HG02798 (cell line): ENCODE measurements at regions not wholly inside any gene's neighbourhood (a gene's known extent, or its start where the extent isn't known, plus 50 kb on each side); places are given as distances from the start of the nearest gene placed in this dataset.

Experiments used
- ATAC-seq: cut with Tn5 transposase; IDR thresholded peaks from one replicate; pipeline ENCODE4 v1.9.1; 2021; ENCODE audit warnings: mild to moderate bottlenecking; ENCODE audit not compliant: unreplicated experiment, poor library complexity

- no peak for ATAC-seq
Measured at GRCh38 chr7:17674943-17675608, 265.2 kb downstream of the SNX13 start.

- ATAC-seq: no peak
Measured at GRCh38 chr7:17677408-17677807, 262.9 kb downstream of the SNX13 start.

GRCh38 chr7:17678896-17679295, 261.4 kb downstream of the SNX13 start:
- ATAC-seq: no peak

GRCh38 chr7:17679458-17679857, 260.8 kb downstream of the SNX13 start:
- ATAC-seq: no peak

- ATAC-seq: no peak
Measured at GRCh38 chr7:17680026-17680425, 260.3 kb downstream of the SNX13 start.

GRCh38 chr7:17680943-17681351, 259.3 kb downstream of the SNX13 start:
- no peak for ATAC-seq

GRCh38 chr7:17681965-17682364, 258.3 kb downstream of the SNX13 start:
- no peak for ATAC-seq

GRCh38 chr7:17682586-17682985, 257.7 kb downstream of the SNX13 start:
- ATAC-seq: no peak

GRCh38 chr7:17685141-17685540, 255.2 kb downstream of the SNX13 start:
- ATAC-seq: no peak

- ATAC-seq: no peak
Measured at GRCh38 chr7:17687361-17687760, 252.9 kb downstream of the SNX13 start.

GRCh38 chr7:17689361-17689902, 250.9 kb downstream of the SNX13 start:
- no peak for ATAC-seq

GRCh38 chr7:17690030-17690429, 250.3 kb downstream of the SNX13 start:
- peak; percentile 90 for ATAC-seq

- no peak for ATAC-seq
Measured at GRCh38 chr7:17696422-17696821, 243.9 kb downstream of the SNX13 start.

- no peak for ATAC-seq
Measured at GRCh38 chr7:17697128-17697881, 243.0 kb downstream of the SNX13 start.

- ATAC-seq: no peak
Measured at GRCh38 chr7:17699696-17700095, 240.6 kb downstream of the SNX13 start.

- no peak for ATAC-seq
Measured at GRCh38 chr7:17700138-17700537, 240.2 kb downstream of the SNX13 start.

GRCh38 chr7:17706275-17706674, 234.0 kb downstream of the SNX13 start:
- ATAC-seq: no peak

- peak; percentile 81 for ATAC-seq
Measured at GRCh38 chr7:17706734-17707133, 233.6 kb downstream of the SNX13 start.

- no peak for ATAC-seq
Measured at GRCh38 chr7:17709127-17709526, 231.2 kb downstream of the SNX13 start.

GRCh38 chr7:17709599-17709998, 230.7 kb downstream of the SNX13 start:
- ATAC-seq: no peak

GRCh38 chr7:17710312-17710711, 230.0 kb downstream of the SNX13 start:
- ATAC-seq: no peak

GRCh38 chr7:17713584-17713983, 226.7 kb downstream of the SNX13 start:
- ATAC-seq: no peak
